Mucosa of descending colon (tissue), 3 donors: ENCODE measurements at regions not wholly inside any gene's neighbourhood (a gene's known extent, or its start where the extent isn't known, plus 50 kb on each side); places are given as distances from the start of the nearest gene placed in this dataset.

Source experiments
- ATAC-seq: fragments of 200-7000 bp; cut with Tn5 transposase; one replicate; pipeline ENCODE4 v1.9.1; 2020; ENCODE audit warnings: mild to moderate bottlenecking, moderate library complexity
- DNase-seq, 3 donors: peaks; one replicate each; pipeline ENCODE4 v3.0.0-alpha.2; 2020
- H3K36me3 ChIP-seq: fragments of 200-600 bp; one replicate; pipeline ENCODE4 v1.8.0; 2021; ENCODE audit warnings: low read depth, mild to moderate bottlenecking
- H3K4me1 ChIP-seq: fragments of 200-600 bp; one replicate; pipeline ENCODE4 v1.8.0; 2021; ENCODE audit warnings: low read depth, mild to moderate bottlenecking
- H3K4me3 ChIP-seq: fragments of 200-600 bp; one replicate; pipeline ENCODE4 v1.8.0; 2021; ENCODE audit warnings: mild to moderate bottlenecking
- H3K9me3 ChIP-seq: fragments of 200-600 bp; one replicate; pipeline ENCODE4 v1.8.0; 2021; ENCODE audit warnings: mild to moderate bottlenecking
- CTCF ChIP-seq: fragments of 200-600 bp; IDR thresholded peaks from one replicate; pipeline ENCODE4 v1.8.0; 2022; ENCODE audit warnings: antibody characterized with exemption, mild to moderate bottlenecking
- intact Hi-C, 2 donors: fragments of 100-400 bp; cut with DNase I in 1 of 2; cut with micrococcal nuclease in 1 of 2; formaldehyde crosslinking; loops; one replicate each; pipeline versions ENCODE4 v1.11.0 to v1.11.1; 2022; cut with DNase I, micrococcal nuclease
- donor health status: DM: no; HTN: no; CAD: no; lungs with moderate emphysema.
- donor health status: DM: no; HTN: no; CAD: no.
- donor health status: DM: no; HTN: yes; CAD: no.

- Histone ChIP-seq H3K36me3 (no peaks in the 10 kb centered on the region), H3K4me1 (no peaks in the 10 kb centered on the region), H3K9me3 (no peaks in the 10 kb centered on the region), H3K4me3 (no peak overlapping the region)
- no peak for DNase-seq
- TF ChIP-seq CTCF = no peak
- ATAC-seq = no peak
- intact Hi-C loops = no loop called here
These were observed 54.7 kb upstream of the CMC1 start for GRCh38 chr3:28186748-28187147.

- no peak overlapping the region for H3K4me3 ChIP-seq
- H3K9me3 ChIP-seq = no peaks in the 10 kb centered on the region
- DNase-seq (no peak), ATAC-seq (no peak)
- intact Hi-C loops = no loop called here
- no peaks in the 10 kb centered on the region for H3K36me3 ChIP-seq
- H3K4me1 ChIP-seq = no peaks in the 10 kb centered on the region
- no peak for TF ChIP-seq CTCF
These were observed 52.7 kb upstream of the CMC1 start for GRCh38 chr3:28188686-28189085.

DNA sequence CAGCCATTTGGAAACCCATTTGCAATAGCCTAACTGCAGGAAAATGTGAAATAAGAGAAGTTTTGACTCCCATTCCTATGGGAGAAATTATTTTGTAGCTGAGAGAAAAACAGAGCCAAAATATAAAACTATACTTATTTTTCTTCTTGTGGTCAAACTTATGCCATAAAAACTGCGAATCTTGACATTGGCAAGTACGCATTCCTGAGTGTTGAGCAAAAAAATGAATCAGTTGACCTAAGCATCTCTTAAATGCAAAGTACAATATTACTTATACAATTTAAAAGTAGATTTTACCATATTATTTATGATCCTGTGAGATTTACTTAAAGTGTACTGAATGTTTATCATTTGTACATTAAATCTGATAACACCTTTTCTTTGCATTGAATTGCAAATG is 50.1 kb upstream of the CMC1 start:
- no peak for TF ChIP-seq CTCF
- intact Hi-C loops = no loop called here
- ATAC-seq = no peak
- Histone ChIP-seq H3K9me3 (no peaks in the 10 kb centered on the region), H3K36me3 (no peaks in the 10 kb centered on the region), H3K4me3 (no peak overlapping the region), H3K4me1 (no peaks in the 10 kb centered on the region)
- no peak for DNase-seq
